Parathyroid adenoma (tissue), 2 donors: ENCODE measurements at regions not wholly inside any gene's neighbourhood (a gene's known extent, or its start where the extent isn't known, plus 50 kb on each side); places are given as distances from the start of the nearest gene placed in this dataset.

Source experiments
- H2AFZ ChIP-seq: fragments of 300-600 bp; sonication (generic); one replicate; pipeline ENCODE4 v1.7.0; 2017; ENCODE audit warnings: antibody characterized with exemption, mild to moderate bottlenecking
- H3K27ac ChIP-seq: fragments of 300-600 bp; sonication (generic); one replicate; pipeline ENCODE4 v1.7.0; 2017
- H3K27me3 ChIP-seq: fragments of 300-600 bp; sonication (generic); one replicate; pipeline ENCODE4 v1.7.0; 2017; ENCODE audit warnings: low read length; ENCODE audit not compliant: control insufficient read depth, insufficient read depth
- H3K36me3 ChIP-seq: fragments of 300-600 bp; sonication (generic); one replicate; pipeline ENCODE4 v1.7.0; 2017; ENCODE audit warnings: low read length; ENCODE audit not compliant: control insufficient read depth, insufficient read depth
- H3K4me1 ChIP-seq: fragments of 300-600 bp; sonication (generic); one replicate; pipeline ENCODE4 v1.7.0; 2017; ENCODE audit warnings: control low read depth
- H3K4me2 ChIP-seq: fragments of 300-600 bp; sonication (generic); one replicate; pipeline ENCODE4 v1.7.0; 2017; ENCODE audit warnings: low read length
- H3K4me3 ChIP-seq: fragments of 300-600 bp; sonication (generic); one replicate; pipeline ENCODE4 v1.7.0; 2017; ENCODE audit warnings: low read depth, low read length
- H3K79me2 ChIP-seq: fragments of 300-600 bp; sonication (generic); one replicate; pipeline ENCODE4 v1.7.0; 2017; ENCODE audit warnings: control low read depth
- H3K9ac ChIP-seq: fragments of 300-600 bp; sonication (generic); one replicate; pipeline ENCODE4 v1.7.0; 2017; ENCODE audit warnings: mild to moderate bottlenecking
- H3K9me3 ChIP-seq: fragments of 300-600 bp; sonication (generic); one replicate; pipeline ENCODE4 v1.7.0; 2017; ENCODE audit warnings: low read length; ENCODE audit not compliant: control insufficient read depth
- CTCF ChIP-seq: fragments of 300-600 bp; sonication (generic); IDR thresholded peaks from one replicate; pipeline ENCODE4 v1.7.0; 2017; ENCODE audit warnings: antibody characterized with exemption, mild to moderate bottlenecking
- donor health status: primary hyperparathyroidism.

GRCh38 chr18:46422552-46423055 lies 234.4 kb downstream of the LOXHD1 start:
- Histone ChIP-seq H3K36me3 (no peaks in the 10 kb centered on the region), H3K79me2 (no peaks in the 10 kb centered on the region), H3K4me1 (peaks cover 47% of the 10 kb centered on the region), H2AFZ (no peak overlapping the region), H3K27me3 (no peaks in the 10 kb centered on the region), H3K4me2 (no peak overlapping the region), H3K27ac (no peak overlapping the region), H3K4me3 (no peak overlapping the region), H3K9ac (no peak overlapping the region), H3K9me3 (no peaks in the 10 kb centered on the region)
- TF ChIP-seq CTCF: no peak

- Histone ChIP-seq H3K4me1 (peaks cover 47% of the 10 kb centered on the region), H3K79me2 (no peaks in the 10 kb centered on the region), H3K27ac (peak overlapping the region; percentile 86), H3K36me3 (no peaks in the 10 kb centered on the region), H3K9me3 (no peaks in the 10 kb centered on the region), H3K27me3 (no peaks in the 10 kb centered on the region), H3K4me2 (no peak overlapping the region), H2AFZ (no peak overlapping the region), H3K9ac (no peak overlapping the region), H3K4me3 (no peak overlapping the region)
- TF ChIP-seq CTCF: no peak
These were observed 233.7 kb downstream of the LOXHD1 start for GRCh38 chr18:46423226-46423805.

GRCh38 chr18:46424898-46425297 lies 232.1 kb downstream of the LOXHD1 start:
- Histone ChIP-seq H3K9ac (no peak overlapping the region), H3K27me3 (no peaks in the 10 kb centered on the region)
- TF ChIP-seq CTCF: peak; percentile 0

GRCh38 chr18:46425511-46425910 lies 231.5 kb downstream of the LOXHD1 start:
- H3K79me2 ChIP-seq: no peaks in the 10 kb centered on the region
- peak overlapping the region; percentile 86 for H3K27ac ChIP-seq
- no peak overlapping the region for H3K4me2 ChIP-seq
- H3K4me3 ChIP-seq: no peak overlapping the region
- no peaks in the 10 kb centered on the region for H3K9me3 ChIP-seq
- H3K27me3 ChIP-seq: no peaks in the 10 kb centered on the region
- H3K4me1 ChIP-seq: peaks cover 40% of the 10 kb centered on the region
- H2AFZ ChIP-seq: peak overlapping the region; percentile 81
- H3K36me3 ChIP-seq: no peaks in the 10 kb centered on the region
- TF ChIP-seq CTCF: no peak
- no peak overlapping the region for H3K9ac ChIP-seq

More at GRCh38 chr18:46424898-46425297, 232.1 kb downstream of the LOXHD1 start:
- Histone ChIP-seq H2AFZ (peak overlapping the region; percentile 81), H3K36me3 (no peaks in the 10 kb centered on the region), H3K79me2 (no peaks in the 10 kb centered on the region), H3K9me3 (no peaks in the 10 kb centered on the region), H3K4me2 (peak overlapping the region; percentile 34), H3K27ac (peak overlapping the region; percentile 86), H3K4me3 (no peak overlapping the region), H3K4me1 (peaks cover 40% of the 10 kb centered on the region)
